Adrenal gland (tissue), 9 donors: ENCODE measurements at regions not wholly inside any gene's neighbourhood (a gene's known extent, or its start where the extent isn't known, plus 50 kb on each side); places are given as distances from the start of the nearest gene placed in this dataset.
A peak's percentile ranks its signal among the peaks of the same experiment; 100 is the strongest.

Source experiments
- DNase-seq, 7 donors: peaks; one replicate each; pipeline ENCODE4 v3.0.0-alpha.2; 2019 to 2020
- H3K27ac ChIP-seq, 5 donors: fragments of 200-600 bp; sonication (generic) in 4 of 5; 1 replicate in 3 of 5; 2 replicates in 2 of 5; pipeline versions ENCODE4 v1.5.1 to v1.8.0; 2016 to 2020; ENCODE audit warnings: mild to moderate bottlenecking in 1 of 5
- H3K27me3 ChIP-seq: fragments of 200-600 bp; 2 replicates; pipeline ENCODE4 v1.8.0; 2021
- H3K36me3 ChIP-seq, 2 donors: fragments of 200-600 bp; replicated peaks in 1 of 2; 1 replicate in 1 of 2; 2 replicates in 1 of 2; pipeline versions ENCODE4 v1.5.1 to v1.8.0; 2018 to 2022
- H3K4me1 ChIP-seq, 2 donors: fragments of 200-600 bp; replicated peaks in 1 of 2; 1 replicate in 1 of 2; 2 replicates in 1 of 2; pipeline versions ENCODE4 v1.5.1 to v1.8.0; 2018 to 2021
- H3K4me3 ChIP-seq, 4 donors: fragments of 200-600 bp; sonication (generic) in 3 of 4; one replicate each; pipeline ENCODE4 v1.5.1; 2016 to 2018
- H3K9me3 ChIP-seq, 3 donors: fragments of 200-600 bp; sonication (generic) in 1 of 3; replicated peaks in 1 of 3; 1 replicate in 2 of 3; 2 replicates in 1 of 3; pipeline versions ENCODE4 v1.5.1 to v1.8.0; 2016 to 2021
- POLR2A ChIP-seq, 2 donors: fragments of 450-650 bp; IDR thresholded peaks; one replicate each; pipeline ENCODE4 v1.6.1; 2017; ENCODE audit warnings: antibody characterized with exemption in 2 of 2, mild to moderate bottlenecking in 2 of 2, moderate library complexity in 1 of 2
- WGBS, 4 donors: extraction: QIAGEN DNeasy Blood & Tissue Kit in 2 of 4; methylation state at CpG; one replicate each; pipeline versions ENCODE4 v1.1.5 to v1.1.7; 2013 to 2017; 5-methylcytosine and 5-hydroxymethylcytosine counted together
- intact Hi-C, 2 donors: fragments of 100-400 bp; cut with DNase I; formaldehyde crosslinking; loops; one replicate each; pipeline versions ENCODE4 v1.14.1 to v1.15.0; 2022 to 2023
- TF ChIP-seq, protein P1 (sequence below), 6 experiments: fragments of 450-650 bp in 4 of 6; fragments of 200-600 bp in 2 of 6; sonication (generic) in 1 of 6; IDR thresholded peaks; 1 replicate in 5 of 6; 2 replicates in 1 of 6; pipeline versions ENCODE4 v1.5.1 to v1.8.0; 2016 to 2021; ENCODE audit warnings: antibody characterized with exemption in 6 of 6, mild to moderate bottlenecking in 2 of 6, moderate library complexity in 1 of 6
- donor health status: healthy with polysubstance abuse.
- donor health status: Bipolar disorder and iron deficiency.
- donor health status: DM: yes; HTN: yes; CAD: no.
- donor health status: DM: no; HTN: no; CAD: no.
- donor health status: DM: no; HTN: no; CAD: no.

GRCh38 chr2:128660836-128661235 is 342.2 kb upstream of the HS6ST1 start:
- H3K4me1 ChIP-seq: no peaks in the 10 kb centered on the region
- no peaks in the 10 kb centered on the region for H3K27me3 ChIP-seq
- no peak for TF ChIP-seq POLR2A (IDR thresholded peaks at IDR 0.05)
- TF ChIP-seq, protein P1, sequence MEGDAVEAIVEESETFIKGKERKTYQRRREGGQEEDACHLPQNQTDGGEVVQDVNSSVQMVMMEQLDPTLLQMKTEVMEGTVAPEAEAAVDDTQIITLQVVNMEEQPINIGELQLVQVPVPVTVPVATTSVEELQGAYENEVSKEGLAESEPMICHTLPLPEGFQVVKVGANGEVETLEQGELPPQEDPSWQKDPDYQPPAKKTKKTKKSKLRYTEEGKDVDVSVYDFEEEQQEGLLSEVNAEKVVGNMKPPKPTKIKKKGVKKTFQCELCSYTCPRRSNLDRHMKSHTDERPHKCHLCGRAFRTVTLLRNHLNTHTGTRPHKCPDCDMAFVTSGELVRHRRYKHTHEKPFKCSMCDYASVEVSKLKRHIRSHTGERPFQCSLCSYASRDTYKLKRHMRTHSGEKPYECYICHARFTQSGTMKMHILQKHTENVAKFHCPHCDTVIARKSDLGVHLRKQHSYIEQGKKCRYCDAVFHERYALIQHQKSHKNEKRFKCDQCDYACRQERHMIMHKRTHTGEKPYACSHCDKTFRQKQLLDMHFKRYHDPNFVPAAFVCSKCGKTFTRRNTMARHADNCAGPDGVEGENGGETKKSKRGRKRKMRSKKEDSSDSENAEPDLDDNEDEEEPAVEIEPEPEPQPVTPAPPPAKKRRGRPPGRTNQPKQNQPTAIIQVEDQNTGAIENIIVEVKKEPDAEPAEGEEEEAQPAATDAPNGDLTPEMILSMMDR (IDR thresholded peaks at IDR 0.05): no peak
- peak in 2 of 7 donors; percentile 0 to 13 for DNase-seq
- 82 to 98% (median 88%) methylated on average over 6 of the region's 6 CpGs for WGBS, 4 donors
- H3K4me3 ChIP-seq: no peak overlapping the region
- intact Hi-C loops: no loop called here
- H3K36me3 ChIP-seq: no peaks in the 10 kb centered on the region
- H3K27ac ChIP-seq: no peak overlapping the region
- H3K9me3 ChIP-seq: no peaks in the 10 kb centered on the region

DNA sequence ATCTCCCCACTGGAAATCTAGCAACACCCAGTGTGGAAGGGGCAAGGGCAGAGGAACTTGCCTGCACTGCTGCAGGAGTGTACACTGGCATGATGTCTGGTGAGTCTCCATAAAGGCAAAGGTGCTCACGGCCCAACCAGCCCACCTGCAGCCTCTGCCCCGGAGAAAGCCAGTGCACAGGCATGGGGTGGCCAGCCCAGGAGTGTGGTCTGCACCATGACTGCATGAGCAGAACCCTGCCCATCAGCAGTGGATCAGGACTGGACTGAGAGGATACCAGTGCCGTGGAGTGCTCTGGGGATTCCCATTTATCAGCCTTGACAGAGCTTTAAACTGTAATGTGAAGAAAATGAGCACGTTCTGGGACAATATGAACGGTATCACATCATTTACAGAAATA is 342.6 kb upstream of the HS6ST1 start:
- WGBS, 4 donors: 72 to 76% (median 74%) methylated on average over 3 to 5 of the region's 5 CpGs
- no peak for TF ChIP-seq POLR2A (IDR thresholded peaks at IDR 0.05)
- TF ChIP-seq, protein P1 (IDR thresholded peaks at IDR 0.05): no peak
- no peak overlapping the region for H3K4me3 ChIP-seq
- no peak overlapping the region for H3K27ac ChIP-seq
- H3K36me3 ChIP-seq: no peaks in the 10 kb centered on the region
- DNase-seq: peak in 2 of 7 donors; percentile 2 to 35
- H3K27me3 ChIP-seq: no peaks in the 10 kb centered on the region
- H3K9me3 ChIP-seq: no peaks in the 10 kb centered on the region
- no peaks in the 10 kb centered on the region for H3K4me1 ChIP-seq
- intact Hi-C loops: no loop called here

GRCh38 chr2:128662051-128662471 is 343.4 kb upstream of the HS6ST1 start:
- intact Hi-C loops: no loop called here
- DNase-seq: peak in 2 of 7 donors; percentile 0 to 24
- 29 to 66% (median 57%) methylated on average over 8 of the region's 8 CpGs for WGBS, 4 donors

DNA sequence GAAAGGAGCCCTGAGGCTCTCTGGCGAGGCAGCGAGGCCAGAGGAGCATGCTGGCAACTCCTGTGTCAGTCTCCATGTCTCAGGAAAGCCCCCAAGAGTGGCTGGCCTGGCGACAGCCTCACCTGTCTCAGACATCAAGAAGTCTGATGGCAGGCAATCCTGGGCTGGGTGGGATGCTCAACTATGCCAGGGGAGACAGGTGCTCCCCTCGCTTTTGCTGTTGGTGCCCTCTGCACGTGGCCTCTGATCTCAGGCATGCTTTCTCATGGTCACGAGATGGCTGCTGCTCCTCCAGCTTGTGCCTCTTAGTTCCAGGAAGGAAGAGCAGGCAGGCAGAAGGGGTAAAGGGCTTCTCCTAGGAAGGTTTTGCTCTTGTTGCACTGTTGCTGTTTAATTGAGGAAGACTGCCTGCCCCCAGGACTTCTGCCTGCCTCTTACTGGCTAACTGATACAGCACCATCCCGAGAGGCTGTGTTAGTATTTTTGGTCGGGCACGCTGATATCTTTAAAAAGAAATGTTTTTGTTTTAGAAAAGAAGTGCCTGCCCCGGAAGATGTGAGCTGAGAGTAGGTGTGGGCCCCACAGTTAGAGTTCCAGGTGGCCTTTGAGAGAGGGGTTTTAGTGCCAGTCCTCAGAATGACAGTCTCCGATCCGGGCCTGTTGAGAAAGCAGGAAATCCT is 344.8 kb upstream of the HS6ST1 start:
- Histone ChIP-seq H3K27ac (no peak overlapping the region), H3K9me3 (no peaks in the 10 kb centered on the region), H3K4me3 (no peak overlapping the region), H3K27me3 (no peaks in the 10 kb centered on the region), H3K4me1 (no peaks in the 10 kb centered on the region), H3K36me3 (no peaks in the 10 kb centered on the region)
- no peak for TF ChIP-seq POLR2A (IDR thresholded peaks at IDR 0.05)
- TF ChIP-seq, protein P1 (IDR thresholded peaks at IDR 0.05): no peak
- intact Hi-C loops: no loop called here
- DNase-seq: peak in 2 of 7 donors; percentile 9 to 21
- WGBS, 4 donors: 90 to 96% (median 91%) methylated on average over 12 of the region's 12 CpGs

More at GRCh38 chr2:128662051-128662471, 343.4 kb upstream of the HS6ST1 start:
- H3K9me3 ChIP-seq: no peaks in the 10 kb centered on the region
- H3K36me3 ChIP-seq: no peaks in the 10 kb centered on the region
- H3K4me1 ChIP-seq: no peaks in the 10 kb centered on the region
- no peak overlapping the region for H3K4me3 ChIP-seq
- TF ChIP-seq, protein P1 (IDR thresholded peaks at IDR 0.05): no peak
- no peak for TF ChIP-seq POLR2A (IDR thresholded peaks at IDR 0.05)
- H3K27me3 ChIP-seq: no peaks in the 10 kb centered on the region
- no peak overlapping the region for H3K27ac ChIP-seq
